GM12878 (cell line): ENCODE measurements at regions not wholly inside any gene's neighbourhood (a gene's known extent, or its start where the extent isn't known, plus 50 kb on each side); places are given as distances from the start of the nearest gene placed in this dataset.

Experiments
- ATAC-seq: fragments of 200-7000 bp; cut with Tn5 transposase; 3 replicates; pipeline ENCODE4 v1.9.1; 2020; ENCODE audit warnings: mild to moderate bottlenecking, moderate library complexity
- BruUV-seq: library from RNA; stranded (reverse); fragments of 400-500 nt; replicated peaks from 2 replicates; lab custom pipeline; 2021; lab: Mats Ljungman, UMichigan
- CTCF ChIA-PET: fragments of 300-600 bp; sonication (Branson Sonifier 250); formaldehyde crosslinking; extraction: SDS; loops from one replicate; lab custom pipeline; 2021; ENCODE audit warnings: inconsistent platforms; lab: Yijun Ruan, JAX
- POLR2A ChIA-PET: fragments of 350-600 bp; formaldehyde crosslinking; extraction: SDS; loops from one replicate; lab custom pipeline; 2021; ENCODE audit warnings: inconsistent platforms; lab: Charles Lee
- RAD21 ChIA-PET: fragments of 300-600 bp; sonication (Branson Sonifier 250); formaldehyde crosslinking; loops from one replicate; lab custom pipeline; 2023; ENCODE audit warnings: antibody characterized with exemption; ENCODE audit not compliant: unreplicated experiment; lab: Charles Lee
- SMC1A ChIA-PET: fragments of 300-600 bp; sonication (Branson Sonifier 250); formaldehyde crosslinking; loops from one replicate; lab custom pipeline; 2023; ENCODE audit not compliant: unreplicated experiment, uncharacterized antibody; lab: Charles Lee
- DNase-seq: peaks from one replicate; pipeline ENCODE4 v3.0.0-alpha.2; 2011; ENCODE audit warnings: low read depth, low spot score
- FAIRE-seq: peaks from 3 replicates; lab custom pipeline; 2011; peaks lifted over from hg19 to GRCh38; lab: Jason Lieb, UNC
- H2AFZ ChIP-seq: 2 replicates; pipeline ENCODE4 v1.6.0; 2011; ENCODE audit warnings: low read depth, low read length, control low read depth; ENCODE audit not compliant: control insufficient read depth
- H3K27ac ChIP-seq: 2 replicates; pipeline ENCODE4 v1.5.1; 2011; ENCODE audit warnings: control low read depth; ENCODE audit not compliant: control insufficient read depth, insufficient read depth
- H3K27me3 ChIP-seq, 2 experiments: replicated peaks in 1 of 2; 2 replicates each; pipeline versions ENCODE4 v1.6.0 to v1.6.1; 2011; ENCODE audit warnings: low read length in 1 of 2; ENCODE audit not compliant: control insufficient read depth in 2 of 2, insufficient read depth in 2 of 2
- H3K36me3 ChIP-seq, 2 experiments: 2 replicates each; pipeline ENCODE4 v1.5.1; 2011; ENCODE audit warnings: low read length in 1 of 2; ENCODE audit not compliant: control insufficient read depth in 2 of 2, insufficient read depth in 2 of 2
- H3K4me1 ChIP-seq: 2 replicates; pipeline ENCODE4 v1.6.1; 2011; ENCODE audit warnings: mild to moderate bottlenecking, low read length, moderate library complexity, mixed read lengths; ENCODE audit not compliant: control insufficient read depth, insufficient read depth
- H3K4me2 ChIP-seq: 2 replicates; pipeline ENCODE4 v1.6.0; 2011; ENCODE audit warnings: control low read depth; ENCODE audit not compliant: control insufficient read depth, insufficient read depth
- H3K4me3 ChIP-seq: fragments of 200-600 bp; sonication (generic); 2 replicates; pipeline ENCODE4 v1.5.1; 2016
- H3K79me2 ChIP-seq: 2 replicates; pipeline ENCODE4 v1.6.0; 2011; ENCODE audit warnings: low read length; ENCODE audit not compliant: control insufficient read depth, insufficient read depth
- H3K9ac ChIP-seq: 2 replicates; pipeline ENCODE4 v1.8.0; 2011; ENCODE audit warnings: low read length, control low read depth, mixed read lengths; ENCODE audit not compliant: control insufficient read depth, insufficient read depth
- H3K9me3 ChIP-seq: replicated peaks from 3 replicates; pipeline ENCODE4 v1.5.1; 2011; ENCODE audit warnings: mild to moderate bottlenecking, low read length; ENCODE audit not compliant: control insufficient read depth, insufficient read depth
- H4K20me1 ChIP-seq: 2 replicates; pipeline ENCODE4 v1.6.0; 2011; ENCODE audit not compliant: control insufficient read depth, insufficient read depth
- CHD2 ChIP-seq: IDR thresholded peaks from 2 replicates; pipeline ENCODE4 v1.6.1; 2011; ENCODE audit warnings: low read depth, low read length, improper control_type of control experiment, borderline replicate concordance
- HDAC2 ChIP-seq: fragments of 200-600 bp; sonication (generic); IDR thresholded peaks from 2 replicates; pipeline ENCODE4 v1.6.1; 2017
- KLF5 ChIP-seq: fragments of 450-650 bp; IDR thresholded peaks from 2 replicates; pipeline ENCODE4 v1.6.1; 2014; ENCODE audit warnings: mild to moderate bottlenecking; ENCODE audit not compliant: partially characterized antibody
- POLR2AphosphoS2 ChIP-seq: IDR thresholded peaks from 2 replicates; pipeline ENCODE4 v1.6.1; 2011; ENCODE audit warnings: low read depth, mild to moderate bottlenecking, low read length, improper control_type of control experiment, moderate library complexity
- RAD21 ChIP-seq: IDR thresholded peaks from 2 replicates; pipeline ENCODE4 v1.6.1; 2011; ENCODE audit warnings: mild to moderate bottlenecking, low read depth, low read length, moderate library complexity; ENCODE audit not compliant: insufficient read depth
- STAT1 ChIP-seq: fragments of 450-650 bp; conservative IDR thresholded peaks from 2 replicates; pipeline ENCODE4 v1.6.1; 2014; ENCODE audit warnings: antibody characterized with exemption, mild to moderate bottlenecking
- STAT3 ChIP-seq: IDR thresholded peaks from 2 replicates; pipeline ENCODE4 v1.6.1; 2011; ENCODE audit warnings: low read depth, low read length, improper control_type of control experiment
- TAF1 ChIP-seq: IDR thresholded peaks from 2 replicates; pipeline ENCODE4 v1.6.1; 2011; ENCODE audit warnings: mild to moderate bottlenecking, low read depth, low read length, borderline replicate concordance
- ZNF274 ChIP-seq: IDR thresholded peaks from one replicate; pipeline ENCODE4 v1.8.0; 2011; ENCODE audit not compliant: insufficient read length, insufficient read depth
- WGBS: methylation state at CpG from one replicate; pipeline ENCODE4 v1.1.6; 2016; ENCODE audit warnings: low lambda C conversion rate; ENCODE audit not compliant: insufficient replicate concordance, insufficient coverage; ENCODE audit errors: missing lambda C conversion rate; 5-methylcytosine and 5-hydroxymethylcytosine counted together
- in situ Hi-C: fragments of 300-500 bp; cut with MboI; formaldehyde crosslinking; loops from 9 replicates; pipeline ENCODE4 v1.14.3; 2018; ENCODE audit warnings: mixed read lengths
- intact Hi-C: fragments of 100-400 bp; cut with micrococcal nuclease; formaldehyde crosslinking; loops from one replicate; pipeline ENCODE4 v1.14.2; 2022; ENCODE audit not compliant: unreplicated experiment
- TF ChIP-seq, protein P1 (sequence below): IDR thresholded peaks from 2 replicates; pipeline ENCODE4 v1.6.1; 2012; ENCODE audit warnings: low read depth, low read length, improper control_type of control experiment
- TF ChIP-seq, protein P2 (sequence below): fragments of 450-650 bp; IDR thresholded peaks from 2 replicates; pipeline ENCODE4 v1.6.1; 2017; ENCODE audit warnings: mild to moderate bottlenecking, moderate library complexity
- TF ChIP-seq, protein P3 (sequence below): fragments of 450-650 bp; IDR thresholded peaks from 2 replicates; pipeline ENCODE4 v1.6.1; 2017; ENCODE audit warnings: antibody characterized with exemption, mild to moderate bottlenecking, moderate library complexity

DNA sequence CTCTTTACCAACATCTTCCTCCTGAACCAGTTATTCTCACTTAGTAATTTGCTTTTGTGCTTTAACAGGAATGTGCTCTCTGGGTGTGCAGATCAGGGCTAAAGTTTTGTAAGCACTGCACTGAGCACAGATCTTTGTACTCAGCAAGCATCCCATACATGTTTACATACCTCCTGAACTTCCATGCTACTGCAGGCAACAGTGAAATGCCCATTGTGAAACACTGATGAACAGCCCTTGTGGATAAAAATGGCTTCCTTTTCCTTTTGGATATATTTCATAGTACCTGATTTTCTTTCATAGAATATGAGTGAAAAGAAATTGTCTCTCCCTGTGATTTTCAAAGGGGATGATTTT, 855.9 kb downstream of the MCTP2 start:
- in situ Hi-C loops (no loop called here), intact Hi-C loops (no loop called here)
- ATAC-seq (no peak), DNase-seq (no peak), FAIRE-seq (no peak)
- POLR2A ChIA-PET: no interaction called here
- RAD21 ChIA-PET: no interaction called here
- Histone ChIP-seq H3K9me3 (no peaks in the 10 kb centered on the region; the same call in 2 of the 3 replicates), H3K4me3 (no peak overlapping the region), H4K20me1 (no peaks in the 10 kb centered on the region), H3K4me1 (no peaks in the 10 kb centered on the region), H3K79me2 (no peaks in the 10 kb centered on the region), H3K4me2 (no peak overlapping the region), H3K9ac (no peak overlapping the region), H2AFZ (no peak overlapping the region), H3K27me3 (no peaks in the 10 kb centered on the region), H3K36me3 (no peaks in the 10 kb centered on the region), H3K27ac (no peak overlapping the region)
- TF ChIP-seq STAT3: no peak
- no peak for TF ChIP-seq TAF1
- TF ChIP-seq STAT1: no peak
- no peak for TF ChIP-seq RAD21
- TF ChIP-seq POLR2AphosphoS2: no peak
- no peak for TF ChIP-seq HDAC2
- no peak for TF ChIP-seq KLF5
- TF ChIP-seq ZNF274: no peak
- TF ChIP-seq, protein P1, sequence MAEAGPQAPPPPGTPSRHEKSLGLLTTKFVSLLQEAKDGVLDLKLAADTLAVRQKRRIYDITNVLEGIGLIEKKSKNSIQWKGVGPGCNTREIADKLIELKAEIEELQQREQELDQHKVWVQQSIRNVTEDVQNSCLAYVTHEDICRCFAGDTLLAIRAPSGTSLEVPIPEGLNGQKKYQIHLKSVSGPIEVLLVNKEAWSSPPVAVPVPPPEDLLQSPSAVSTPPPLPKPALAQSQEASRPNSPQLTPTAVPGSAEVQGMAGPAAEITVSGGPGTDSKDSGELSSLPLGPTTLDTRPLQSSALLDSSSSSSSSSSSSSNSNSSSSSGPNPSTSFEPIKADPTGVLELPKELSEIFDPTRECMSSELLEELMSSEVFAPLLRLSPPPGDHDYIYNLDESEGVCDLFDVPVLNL: no peak
- CTCF ChIA-PET: no interaction called here
- no TSS peak for BruUV-seq
- SMC1A ChIA-PET: no interaction called here

DNA sequence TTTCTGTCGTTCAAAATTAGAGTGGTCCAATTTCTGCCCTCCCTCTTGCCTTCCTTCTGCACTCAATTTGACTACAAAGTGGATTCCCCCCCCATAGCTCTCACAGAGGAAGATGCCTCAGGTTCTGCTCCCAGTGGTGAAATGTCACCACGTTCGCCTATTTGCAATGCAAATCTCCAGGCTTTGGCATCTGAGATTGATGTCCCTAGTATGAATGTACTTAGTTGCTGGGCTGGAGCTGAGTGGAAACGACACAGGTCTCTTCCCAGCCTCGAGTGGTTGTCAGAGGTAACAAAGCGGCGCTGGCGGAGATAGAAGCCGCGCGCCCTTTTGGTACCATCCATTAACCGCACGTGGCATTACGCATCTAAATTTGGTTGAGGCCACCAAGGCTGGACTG, 860.1 kb downstream of the MCTP2 start:
- H3K4me2 ChIP-seq: no peak overlapping the region
- no peak overlapping the region for H2AFZ ChIP-seq
- no peak for ATAC-seq
- no peak for FAIRE-seq
- H3K27me3 ChIP-seq: no peaks in the 10 kb centered on the region
- 55% methylated on average over 14 of the region's 14 CpGs for WGBS
- no peaks in the 10 kb centered on the region; the same call in 2 of the 3 replicates for H3K9me3 ChIP-seq
- no peak overlapping the region for H3K4me3 ChIP-seq
- H4K20me1 ChIP-seq: no peaks in the 10 kb centered on the region
- H3K79me2 ChIP-seq: no peaks in the 10 kb centered on the region
- no peaks in the 10 kb centered on the region for H3K36me3 ChIP-seq
- ChIA-PET CTCF (no interaction called here), RAD21 (no interaction called here), POLR2A (no interaction called here), SMC1A (no interaction called here)
- in situ Hi-C loops: no loop called here
- H3K4me1 ChIP-seq: no peaks in the 10 kb centered on the region
- DNase-seq: no peak
- no TSS peak for BruUV-seq
- no peak overlapping the region for H3K9ac ChIP-seq
- intact Hi-C loops: no loop called here
- H3K27ac ChIP-seq: no peak overlapping the region
- TF ChIP-seq, protein P2, sequence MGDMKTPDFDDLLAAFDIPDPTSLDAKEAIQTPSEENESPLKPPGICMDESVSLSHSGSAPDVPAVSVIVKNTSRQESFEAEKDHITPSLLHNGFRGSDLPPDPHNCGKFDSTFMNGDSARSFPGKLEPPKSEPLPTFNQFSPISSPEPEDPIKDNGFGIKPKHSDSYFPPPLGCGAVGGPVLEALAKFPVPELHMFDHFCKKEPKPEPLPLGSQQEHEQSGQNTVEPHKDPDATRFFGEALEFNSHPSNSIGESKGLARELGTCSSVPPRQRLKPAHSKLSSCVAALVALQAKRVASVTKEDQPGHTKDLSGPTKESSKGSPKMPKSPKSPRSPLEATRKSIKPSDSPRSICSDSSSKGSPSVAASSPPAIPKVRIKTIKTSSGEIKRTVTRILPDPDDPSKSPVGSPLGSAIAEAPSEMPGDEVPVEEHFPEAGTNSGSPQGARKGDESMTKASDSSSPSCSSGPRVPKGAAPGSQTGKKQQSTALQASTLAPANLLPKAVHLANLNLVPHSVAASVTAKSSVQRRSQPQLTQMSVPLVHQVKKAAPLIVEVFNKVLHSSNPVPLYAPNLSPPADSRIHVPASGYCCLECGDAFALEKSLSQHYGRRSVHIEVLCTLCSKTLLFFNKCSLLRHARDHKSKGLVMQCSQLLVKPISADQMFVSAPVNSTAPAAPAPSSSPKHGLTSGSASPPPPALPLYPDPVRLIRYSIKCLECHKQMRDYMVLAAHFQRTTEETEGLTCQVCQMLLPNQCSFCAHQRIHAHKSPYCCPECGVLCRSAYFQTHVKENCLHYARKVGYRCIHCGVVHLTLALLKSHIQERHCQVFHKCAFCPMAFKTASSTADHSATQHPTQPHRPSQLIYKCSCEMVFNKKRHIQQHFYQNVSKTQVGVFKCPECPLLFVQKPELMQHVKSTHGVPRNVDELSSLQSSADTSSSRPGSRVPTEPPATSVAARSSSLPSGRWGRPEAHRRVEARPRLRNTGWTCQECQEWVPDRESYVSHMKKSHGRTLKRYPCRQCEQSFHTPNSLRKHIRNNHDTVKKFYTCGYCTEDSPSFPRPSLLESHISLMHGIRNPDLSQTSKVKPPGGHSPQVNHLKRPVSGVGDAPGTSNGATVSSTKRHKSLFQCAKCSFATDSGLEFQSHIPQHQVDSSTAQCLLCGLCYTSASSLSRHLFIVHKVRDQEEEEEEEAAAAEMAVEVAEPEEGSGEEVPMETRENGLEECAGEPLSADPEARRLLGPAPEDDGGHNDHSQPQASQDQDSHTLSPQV: no peak
- TF ChIP-seq, protein P3, sequence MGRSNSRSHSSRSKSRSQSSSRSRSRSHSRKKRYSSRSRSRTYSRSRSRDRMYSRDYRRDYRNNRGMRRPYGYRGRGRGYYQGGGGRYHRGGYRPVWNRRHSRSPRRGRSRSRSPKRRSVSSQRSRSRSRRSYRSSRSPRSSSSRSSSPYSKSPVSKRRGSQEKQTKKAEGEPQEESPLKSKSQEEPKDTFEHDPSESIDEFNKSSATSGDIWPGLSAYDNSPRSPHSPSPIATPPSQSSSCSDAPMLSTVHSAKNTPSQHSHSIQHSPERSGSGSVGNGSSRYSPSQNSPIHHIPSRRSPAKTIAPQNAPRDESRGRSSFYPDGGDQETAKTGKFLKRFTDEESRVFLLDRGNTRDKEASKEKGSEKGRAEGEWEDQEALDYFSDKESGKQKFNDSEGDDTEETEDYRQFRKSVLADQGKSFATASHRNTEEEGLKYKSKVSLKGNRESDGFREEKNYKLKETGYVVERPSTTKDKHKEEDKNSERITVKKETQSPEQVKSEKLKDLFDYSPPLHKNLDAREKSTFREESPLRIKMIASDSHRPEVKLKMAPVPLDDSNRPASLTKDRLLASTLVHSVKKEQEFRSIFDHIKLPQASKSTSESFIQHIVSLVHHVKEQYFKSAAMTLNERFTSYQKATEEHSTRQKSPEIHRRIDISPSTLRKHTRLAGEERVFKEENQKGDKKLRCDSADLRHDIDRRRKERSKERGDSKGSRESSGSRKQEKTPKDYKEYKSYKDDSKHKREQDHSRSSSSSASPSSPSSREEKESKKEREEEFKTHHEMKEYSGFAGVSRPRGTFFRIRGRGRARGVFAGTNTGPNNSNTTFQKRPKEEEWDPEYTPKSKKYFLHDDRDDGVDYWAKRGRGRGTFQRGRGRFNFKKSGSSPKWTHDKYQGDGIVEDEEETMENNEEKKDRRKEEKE: no peak
- TF ChIP-seq CHD2: no peak
